PC-3 (cell line): ENCODE measurements at regions not wholly inside any gene's neighbourhood (a gene's known extent, or its start where the extent isn't known, plus 50 kb on each side); places are given as distances from the start of the nearest gene placed in this dataset.

Source experiments
- ATAC-seq: fragments of 200-7000 bp; cut with Tn5 transposase; 2 replicates; pipeline ENCODE4 v1.9.1; 2020; ENCODE audit warnings: mild to moderate bottlenecking, moderate library complexity
- BruUV-seq: library from RNA; stranded (reverse); fragments of 400-500 nt; replicated peaks from 2 replicates; lab custom pipeline; 2021; lab: Mats Ljungman, UMichigan
- CTCF ChIA-PET: fragments of 300-600 bp; sonication (Branson Sonifier 250); formaldehyde crosslinking; loops from one replicate; lab custom pipeline; 2022; ENCODE audit warnings: antibody characterized with exemption; lab: Charles Lee
- POLR2A ChIA-PET: fragments of 300-600 bp; sonication (Branson Sonifier 250); formaldehyde crosslinking; loops from one replicate; lab custom pipeline; 2022; ENCODE audit warnings: antibody characterized with exemption; ENCODE audit not compliant: unreplicated experiment; lab: Charles Lee
- DNase-seq: peaks from one replicate; pipeline ENCODE4 v3.0.0-alpha.2; 2015
- H2AFZ ChIP-seq: fragments of 300-600 bp; sonication (generic); 2 replicates; pipeline ENCODE4 v1.6.0; 2016; ENCODE audit warnings: antibody characterized with exemption, low read length
- H3F3A ChIP-seq: fragments of 300-600 bp; sonication (generic); one replicate; pipeline ENCODE4 v1.6.0; 2017; ENCODE audit warnings: antibody characterized with exemption, low read length, control low read depth, mild to moderate bottlenecking; ENCODE audit not compliant: unreplicated experiment
- H3K27ac ChIP-seq: fragments of 300-600 bp; sonication (generic); 2 replicates; pipeline ENCODE4 v1.5.1; 2016; ENCODE audit warnings: mild to moderate bottlenecking, low read length
- H3K27me3 ChIP-seq: fragments of 300-600 bp; sonication (generic); 2 replicates; pipeline ENCODE4 v1.6.1; 2016; ENCODE audit warnings: low read length, mixed read lengths
- H3K36me3 ChIP-seq: fragments of 300-600 bp; sonication (generic); 2 replicates; pipeline ENCODE4 v1.6.1; 2016; ENCODE audit warnings: low read depth, mixed run types, low read length, mixed read lengths
- H3K4me1 ChIP-seq: fragments of 300-600 bp; sonication (generic); 2 replicates; pipeline ENCODE4 v1.5.1; 2016; ENCODE audit warnings: low read length; ENCODE audit not compliant: insufficient read depth
- H3K4me2 ChIP-seq: fragments of 300-600 bp; sonication (generic); 2 replicates; pipeline ENCODE4 v1.6.0; 2016; ENCODE audit warnings: low read length
- H3K4me3 ChIP-seq: fragments of 300-600 bp; sonication (generic); 2 replicates; pipeline ENCODE4 v1.5.1; 2016; ENCODE audit warnings: mild to moderate bottlenecking, low read length, mixed read lengths
- H3K79me2 ChIP-seq: fragments of 300-600 bp; sonication (generic); 2 replicates; pipeline ENCODE4 v1.6.1; 2017; ENCODE audit warnings: low read length, mixed read lengths
- H3K9ac ChIP-seq: fragments of 300-600 bp; sonication (generic); 2 replicates; pipeline ENCODE4 v1.6.0; 2016; ENCODE audit warnings: mild to moderate bottlenecking, low read length
- H3K9me2 ChIP-seq: fragments of 300-600 bp; sonication (generic); replicated peaks from 2 replicates; pipeline ENCODE4 v1.6.1; 2016; ENCODE audit warnings: mixed run types, low read length, mixed read lengths
- H3K9me3 ChIP-seq: fragments of 300-600 bp; sonication (generic); 2 replicates; pipeline ENCODE4 v1.6.1; 2016; ENCODE audit warnings: low read length, mixed read lengths
- H4K20me1 ChIP-seq: fragments of 300-600 bp; sonication (generic); 2 replicates; pipeline ENCODE4 v1.6.1; 2016; ENCODE audit warnings: low read length, mixed read lengths
- EZH2 ChIP-seq: fragments of 300-600 bp; sonication (generic); IDR thresholded peaks from one replicate; pipeline ENCODE4 v1.6.1; 2017; ENCODE audit warnings: antibody characterized with exemption, mild to moderate bottlenecking, low read length; ENCODE audit not compliant: unreplicated experiment
- EZH2phosphoT487 ChIP-seq: fragments of 300-600 bp; sonication (generic); IDR thresholded peaks from 2 replicates; pipeline ENCODE4 v1.6.1; 2018; ENCODE audit warnings: mild to moderate bottlenecking, antibody characterized with exemption, low read length, borderline replicate concordance
- intact Hi-C: fragments of 100-400 bp; cut with micrococcal nuclease; formaldehyde crosslinking; loops from 2 replicates; pipeline ENCODE4 v1.9.0; 2023
- TF ChIP-seq, protein P1 (sequence below): fragments of 300-600 bp; sonication (generic); conservative IDR thresholded peaks from 2 replicates; pipeline ENCODE4 v1.5.1; 2017; ENCODE audit warnings: antibody characterized with exemption, low read depth, mild to moderate bottlenecking, low read length

DNA sequence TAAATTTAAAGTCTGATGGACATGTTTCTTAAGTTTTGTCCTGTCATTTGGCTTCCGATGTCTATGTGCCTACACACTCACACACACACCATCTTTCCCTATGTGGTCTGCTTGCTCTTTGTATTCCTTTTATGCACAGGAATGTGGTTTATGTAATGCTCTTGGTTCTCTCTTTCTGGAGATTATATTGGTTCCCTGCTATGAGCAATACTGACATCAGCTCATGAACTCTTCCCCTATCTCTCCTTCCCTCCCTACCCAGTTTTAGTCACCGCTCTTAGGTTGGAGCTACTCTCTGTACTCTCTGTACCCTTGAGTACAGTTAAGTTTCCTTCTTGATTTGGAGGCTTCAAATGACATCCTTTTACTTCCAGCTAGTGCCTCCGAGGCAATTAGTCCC, 77.9 kb upstream of the MVB12B start:
- H3K4me2 ChIP-seq, result peak overlapping the region; percentile 46
- H3K9ac ChIP-seq, result no peak overlapping the region
- no peaks in the 10 kb centered on the region for H3K9me3 ChIP-seq
- no peaks in the 10 kb centered on the region for H3K36me3 ChIP-seq
- no peaks in the 10 kb centered on the region for H3K9me2 ChIP-seq
- no peaks in the 10 kb centered on the region for H4K20me1 ChIP-seq
- H3F3A ChIP-seq, result no peaks in the 10 kb centered on the region
- no peak overlapping the region for H2AFZ ChIP-seq
- DNase-seq (peak; percentile 81), ATAC-seq (peak; percentile 94)
- intact Hi-C loops, result no loop called here
- H3K4me3 ChIP-seq, result no peak overlapping the region
- no TSS peak for BruUV-seq
- H3K27ac ChIP-seq, result peak overlapping the region; percentile 26; the same call in 1 of the 2 replicates
- peaks cover 9% of the 10 kb centered on the region for H3K4me1 ChIP-seq
- H3K27me3 ChIP-seq, result no peaks in the 10 kb centered on the region
- no peaks in the 10 kb centered on the region for H3K79me2 ChIP-seq
- TF ChIP-seq EZH2phosphoT487 (no peak), EZH2 (no peak)
- TF ChIP-seq, protein P1, sequence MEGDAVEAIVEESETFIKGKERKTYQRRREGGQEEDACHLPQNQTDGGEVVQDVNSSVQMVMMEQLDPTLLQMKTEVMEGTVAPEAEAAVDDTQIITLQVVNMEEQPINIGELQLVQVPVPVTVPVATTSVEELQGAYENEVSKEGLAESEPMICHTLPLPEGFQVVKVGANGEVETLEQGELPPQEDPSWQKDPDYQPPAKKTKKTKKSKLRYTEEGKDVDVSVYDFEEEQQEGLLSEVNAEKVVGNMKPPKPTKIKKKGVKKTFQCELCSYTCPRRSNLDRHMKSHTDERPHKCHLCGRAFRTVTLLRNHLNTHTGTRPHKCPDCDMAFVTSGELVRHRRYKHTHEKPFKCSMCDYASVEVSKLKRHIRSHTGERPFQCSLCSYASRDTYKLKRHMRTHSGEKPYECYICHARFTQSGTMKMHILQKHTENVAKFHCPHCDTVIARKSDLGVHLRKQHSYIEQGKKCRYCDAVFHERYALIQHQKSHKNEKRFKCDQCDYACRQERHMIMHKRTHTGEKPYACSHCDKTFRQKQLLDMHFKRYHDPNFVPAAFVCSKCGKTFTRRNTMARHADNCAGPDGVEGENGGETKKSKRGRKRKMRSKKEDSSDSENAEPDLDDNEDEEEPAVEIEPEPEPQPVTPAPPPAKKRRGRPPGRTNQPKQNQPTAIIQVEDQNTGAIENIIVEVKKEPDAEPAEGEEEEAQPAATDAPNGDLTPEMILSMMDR, result no peak
- CTCF ChIA-PET, result no interaction called here
- POLR2A ChIA-PET, result no interaction called here

DNA sequence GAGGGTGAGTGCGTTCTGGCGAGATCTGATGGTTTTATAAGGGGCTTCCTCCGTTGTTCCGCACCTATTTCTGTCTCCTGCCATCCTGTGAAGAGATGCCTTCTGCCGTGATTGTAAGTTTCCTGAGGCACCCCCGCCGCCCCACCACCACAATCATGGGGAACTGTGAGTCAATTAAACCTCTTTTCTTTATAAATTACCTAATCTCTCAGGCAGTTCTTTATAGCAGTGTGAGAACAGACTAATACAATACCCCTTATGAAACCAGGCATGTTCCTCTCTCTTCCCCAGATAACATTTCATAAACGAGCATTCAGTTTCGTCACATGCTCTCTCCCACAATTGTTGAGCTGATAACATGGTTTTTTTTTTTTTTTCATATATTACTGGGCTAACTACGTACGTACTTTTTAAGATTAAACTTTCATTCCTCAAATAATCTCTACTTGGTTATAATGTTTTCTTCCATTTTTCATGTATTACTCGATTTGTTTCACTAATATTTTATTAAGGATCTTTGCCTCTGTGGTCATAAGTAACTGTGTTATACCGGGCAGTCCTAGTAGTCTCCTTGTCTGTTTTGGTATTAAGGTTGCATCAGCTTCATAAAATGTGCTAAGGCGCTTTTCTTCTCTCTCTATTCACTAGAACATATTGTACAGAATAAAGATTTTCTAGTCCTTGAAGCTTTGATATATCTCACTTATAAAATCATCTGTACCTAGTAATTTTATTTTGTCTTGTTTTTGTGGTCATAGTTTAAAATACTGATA, 64.9 kb upstream of the MVB12B start:
- POLR2A ChIA-PET, result no interaction called here

More for the DNA sequence above, 64.9 kb upstream of the MVB12B start:
- Histone ChIP-seq H3K79me2 (no peaks in the 10 kb centered on the region), H3K9ac (no peak overlapping the region), H3F3A (no peaks in the 10 kb centered on the region), H4K20me1 (no peaks in the 10 kb centered on the region), H2AFZ (no peak overlapping the region), H3K36me3 (no peaks in the 10 kb centered on the region), H3K4me1 (no peaks in the 10 kb centered on the region), H3K4me2 (no peak overlapping the region), H3K27me3 (peaks cover 83% of the 10 kb centered on the region), H3K9me2 (no peaks in the 10 kb centered on the region), H3K9me3 (no peaks in the 10 kb centered on the region), H3K4me3 (no peak overlapping the region), H3K27ac (no peak overlapping the region)
- CTCF ChIA-PET, result no interaction called here
- TF ChIP-seq, protein P1, result no peak
- TF ChIP-seq EZH2phosphoT487 (no peak), EZH2 (no peak)
- BruUV-seq, result no TSS peak
- no peak for ATAC-seq
- no peak for DNase-seq
- intact Hi-C loops, result no loop called here
